G401.6 (cell line): ENCODE measurements at regions not wholly inside any gene's neighbourhood (a gene's known extent, or its start where the extent isn't known, plus 50 kb on each side); places are given as distances from the start of the nearest gene placed in this dataset.
"Not testable (repeated sequence)": the region's sequence is repeated elsewhere in the genome, so short reads cannot be mapped to it uniquely, and the experiment has no call there.

Experiments used
- FAIRE-seq: peaks from 2 replicates; lab custom pipeline; 2012; peaks lifted over from hg19 to GRCh38; lab: Jason Lieb, UNC

GRCh38 chr6:85278466-85279035 is 171.3 kb upstream of the NT5E start:
- no peak for FAIRE-seq

DNA sequence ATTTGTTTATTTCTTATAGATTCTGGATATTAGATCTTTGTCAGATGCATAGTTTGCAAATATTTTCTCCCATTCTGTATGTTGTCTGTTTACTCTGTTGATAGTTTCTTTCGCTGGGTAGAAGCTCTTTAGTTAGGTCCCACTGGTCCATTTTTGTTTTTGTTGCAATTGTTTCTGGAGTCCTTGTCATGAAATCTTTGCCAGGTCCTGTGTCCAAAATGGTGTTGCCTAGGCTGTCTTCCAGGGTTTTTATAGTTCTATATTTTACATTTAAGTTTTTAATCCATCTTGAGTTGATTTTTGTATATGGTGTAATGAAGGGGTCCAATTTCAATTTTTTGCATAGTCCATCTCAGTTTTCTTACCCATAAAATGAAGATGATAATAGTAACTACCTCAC is 173.9 kb upstream of the NT5E start:
- FAIRE-seq, result not testable (repeated sequence)

DNA sequence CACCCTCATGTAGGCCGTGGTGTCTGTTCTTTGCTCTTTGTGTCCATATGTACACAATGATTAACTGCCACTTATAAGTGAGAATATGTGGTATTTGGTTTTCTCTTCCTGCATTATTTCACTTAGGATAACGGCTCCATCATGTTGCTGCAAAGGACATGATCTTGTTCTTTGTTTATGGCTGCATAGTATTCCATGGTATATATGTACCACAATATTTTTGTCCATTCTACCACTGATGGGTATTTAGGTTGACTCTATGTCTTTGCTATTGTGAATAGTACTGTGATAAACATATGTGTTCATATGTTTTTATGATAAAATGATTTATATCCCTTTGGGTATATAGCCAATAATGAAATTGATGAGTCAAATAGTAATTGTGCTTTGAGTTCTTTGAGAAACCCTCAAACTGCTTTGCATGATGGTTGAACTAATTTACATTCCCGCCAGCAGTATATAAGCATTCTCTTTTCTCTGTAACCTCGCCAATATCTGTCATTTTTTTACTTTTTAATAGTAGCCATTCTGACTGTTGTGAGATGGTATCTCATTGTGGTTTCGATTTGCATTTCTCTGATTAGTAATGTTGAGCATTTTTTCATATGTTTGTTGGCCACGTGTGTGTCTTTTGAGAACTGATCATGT is 174.4 kb upstream of the NT5E start:
- FAIRE-seq, result no peak

- no peak for FAIRE-seq
These were observed 176.0 kb upstream of the NT5E start for GRCh38 chr6:85273870-85274269.

DNA sequence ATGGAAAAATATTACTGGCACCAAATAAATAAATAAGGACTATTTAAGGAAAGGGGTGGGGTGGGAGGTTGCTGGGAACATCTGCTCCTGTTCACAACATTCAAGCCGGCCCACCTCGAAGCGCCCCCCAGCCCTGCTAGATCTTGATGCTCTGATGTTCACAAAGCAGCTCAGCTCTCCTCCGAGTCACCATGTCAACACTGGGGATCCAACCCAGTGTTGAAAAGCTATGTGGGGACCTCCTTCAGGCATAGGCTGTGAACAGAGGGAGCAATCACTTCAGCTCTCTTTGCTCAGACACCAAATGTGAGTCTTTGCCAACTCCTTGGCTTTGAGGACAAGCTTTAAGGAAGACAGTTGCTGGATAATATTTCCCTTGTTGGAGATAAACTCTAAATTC is 176.8 kb upstream of the NT5E start:
- FAIRE-seq, result no peak

- FAIRE-seq, result no peak
These were observed 177.3 kb upstream of the NT5E start for GRCh38 chr6:85272592-85272991.

GRCh38 chr6:85262621-85263020 is 187.3 kb upstream of the NT5E start:
- FAIRE-seq, result no peak

GRCh38 chr6:85261271-85261670 is 188.6 kb upstream of the NT5E start:
- no peak for FAIRE-seq

DNA sequence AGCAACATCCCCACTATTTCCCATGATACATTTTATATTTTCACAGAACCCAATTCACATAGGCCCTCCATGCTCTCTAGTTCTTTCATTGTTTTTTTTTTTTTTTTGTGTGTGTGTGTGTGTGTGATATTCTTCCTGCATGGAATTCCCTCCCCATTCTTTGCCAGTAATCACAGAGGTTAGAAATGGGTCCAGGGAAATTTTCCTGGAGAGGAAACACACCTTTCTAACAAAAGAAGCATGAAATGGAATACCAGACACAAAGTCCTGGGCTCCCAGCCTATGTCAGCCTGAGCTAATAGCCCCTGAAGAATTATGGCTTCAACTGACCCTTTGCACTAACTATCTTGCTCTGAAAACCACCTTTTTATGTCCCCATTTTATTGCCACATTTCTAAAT is 194.2 kb upstream of the NT5E start:
- no peak for FAIRE-seq

DNA sequence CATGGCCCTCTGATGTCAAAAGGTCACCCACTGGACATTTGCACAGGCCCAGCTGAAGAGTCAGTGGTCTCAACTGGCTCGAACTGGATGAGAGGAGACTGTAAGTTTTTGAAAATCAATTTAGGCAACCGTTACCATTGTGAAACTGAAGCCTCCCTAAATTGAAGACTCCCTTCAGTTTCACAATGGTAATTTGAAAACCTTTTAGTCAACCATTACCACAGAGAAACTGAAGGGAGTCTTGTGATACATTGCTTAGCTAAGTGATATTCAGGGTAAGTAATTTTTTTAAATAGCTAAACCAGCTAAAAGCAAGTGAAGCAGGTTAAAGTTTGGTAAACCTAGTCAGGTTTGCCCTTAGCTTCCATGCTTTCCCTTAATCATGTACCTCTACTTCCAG is 197.3 kb upstream of the NT5E start:
- no peak for FAIRE-seq

DNA sequence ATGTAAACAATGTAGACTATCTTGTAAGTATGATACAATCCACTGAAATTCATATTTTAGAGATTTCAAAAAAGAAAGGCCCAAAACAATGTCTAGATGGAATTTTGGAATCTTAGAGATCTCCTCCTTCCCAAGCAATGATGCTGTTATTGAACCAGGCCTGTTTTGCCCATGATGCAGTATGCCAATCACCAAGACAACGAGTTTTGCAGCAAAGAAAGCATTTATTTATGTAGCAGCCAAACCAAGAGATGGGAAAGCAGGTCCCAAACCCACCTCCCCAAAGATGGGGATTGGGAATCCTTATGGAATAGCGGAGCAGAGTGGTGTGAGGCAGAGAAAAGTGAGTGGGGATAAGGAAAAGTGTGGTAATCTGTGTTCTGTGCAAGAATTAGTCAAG is 197.8 kb upstream of the NT5E start:
- no peak for FAIRE-seq

GRCh38 chr6:85251300-85251699 is 198.6 kb upstream of the NT5E start:
- no peak for FAIRE-seq

GRCh38 chr6:85250586-85251220 is 199.2 kb upstream of the NT5E start:
- FAIRE-seq, result no peak

- FAIRE-seq, result no peak
These were observed 204.9 kb upstream of the NT5E start for GRCh38 chr6:85245004-85245403.

- no peak for FAIRE-seq
These were observed 208.3 kb upstream of the NT5E start for GRCh38 chr6:85241498-85242052.

DNA sequence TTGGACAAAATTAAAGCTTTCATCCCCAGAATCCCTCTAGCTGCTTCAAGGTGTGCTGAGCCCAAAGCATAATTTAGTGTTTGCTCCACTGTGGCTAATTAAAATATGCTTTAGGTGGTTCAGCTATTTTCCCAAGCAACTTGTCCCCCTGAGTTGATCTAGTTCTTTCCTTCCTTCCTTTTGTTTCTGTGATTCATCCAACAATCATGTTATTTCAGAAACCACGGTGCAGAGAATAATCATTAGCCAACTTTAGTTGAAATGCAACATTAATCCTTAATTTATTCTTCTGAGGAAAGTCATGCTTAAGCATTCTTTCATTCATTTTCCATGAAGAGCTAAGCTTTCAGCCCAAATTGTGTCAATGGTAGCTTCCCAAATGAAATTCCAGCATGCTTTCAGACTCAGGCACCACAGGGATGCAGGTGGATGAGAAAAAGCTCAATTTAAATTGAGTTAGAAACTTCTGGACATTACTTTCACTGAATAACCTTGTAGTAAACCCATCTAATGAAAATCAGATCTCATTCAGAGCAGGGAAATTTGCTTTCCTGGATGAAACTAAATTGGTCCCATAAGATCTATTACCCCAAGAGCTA is 209.0 kb upstream of the NT5E start:
- FAIRE-seq, result no peak

DNA sequence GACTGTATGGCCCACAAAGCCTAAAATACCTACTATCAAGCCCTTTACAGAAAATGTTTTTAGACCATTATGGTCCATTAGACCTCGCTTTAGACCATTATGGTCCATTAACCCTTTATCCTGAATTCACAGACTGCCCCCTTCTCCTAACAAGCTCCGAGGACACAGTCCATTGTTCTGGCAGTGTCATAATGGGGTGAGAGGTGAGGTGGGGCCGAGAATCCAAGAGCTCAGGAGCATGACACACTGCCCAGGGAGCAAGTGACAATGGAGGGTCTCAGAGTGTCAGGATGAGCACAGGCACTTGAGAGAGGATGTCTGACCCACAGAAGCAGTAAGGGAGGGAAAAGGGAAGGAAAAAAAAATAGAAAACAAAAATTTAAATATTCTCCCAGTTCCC is 212.4 kb upstream of the NT5E start:
- FAIRE-seq, result no peak

DNA sequence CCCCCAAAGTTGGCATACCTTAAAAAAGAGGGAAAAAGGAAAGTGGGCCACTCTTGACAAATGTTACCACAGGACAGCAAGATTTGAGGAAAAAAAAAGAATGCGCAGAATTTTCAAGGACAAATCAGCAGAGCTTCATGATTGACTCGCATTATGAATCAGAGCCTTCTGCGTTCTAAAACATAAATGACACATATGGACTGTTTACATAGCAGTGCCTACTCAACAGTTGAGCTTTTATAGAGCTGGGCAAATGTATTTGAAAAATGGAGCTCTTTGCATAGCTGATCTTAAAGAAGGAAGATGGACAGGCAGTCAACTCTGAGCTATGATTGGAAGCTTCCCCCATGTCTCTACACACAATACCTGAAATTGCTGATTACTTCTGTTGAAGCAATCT is 213.2 kb upstream of the NT5E start:
- no peak for FAIRE-seq

DNA sequence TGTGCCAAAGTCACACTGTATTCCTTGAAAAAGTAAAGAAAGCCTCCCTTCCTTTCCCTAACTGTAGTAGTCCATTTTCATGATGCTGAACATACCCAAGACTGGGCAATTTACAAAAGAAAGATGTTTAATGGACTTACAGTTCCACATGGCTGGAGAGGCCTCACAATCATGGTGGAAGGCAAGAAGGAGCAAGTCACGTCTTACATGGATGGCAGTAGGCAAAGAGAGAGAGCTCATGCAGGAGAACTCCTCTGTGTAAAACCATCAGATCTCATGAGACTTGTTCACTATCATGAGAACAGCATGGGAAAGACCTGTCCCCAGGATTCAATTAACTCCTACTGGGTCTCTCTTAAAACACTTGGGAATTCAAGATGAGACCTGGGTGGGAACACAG is 222.5 kb upstream of the NT5E start:
- FAIRE-seq, result not testable (repeated sequence)

DNA sequence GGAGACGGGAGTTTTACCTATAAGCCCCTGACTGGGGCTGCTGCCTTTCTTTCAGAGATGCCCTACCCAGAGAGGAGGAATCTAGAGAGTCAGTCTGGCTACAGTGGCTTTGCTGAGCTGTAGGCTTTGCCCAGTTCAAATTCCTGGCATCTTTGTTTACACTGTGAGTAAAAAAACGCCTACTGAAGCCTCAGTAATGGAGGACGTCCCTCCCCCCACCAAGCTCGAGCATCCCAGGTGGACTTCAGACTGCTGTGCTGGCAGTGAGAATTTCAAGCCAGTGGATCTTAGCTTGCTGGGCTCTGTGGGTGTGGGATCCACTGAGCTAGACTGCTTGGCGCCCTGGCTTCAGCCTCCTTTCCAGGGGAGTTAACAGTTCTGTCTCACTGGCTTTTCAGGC is 237.1 kb upstream of the NT5E start:
- not testable (repeated sequence) for FAIRE-seq

GRCh38 chr6:85195243-85195642 is 254.6 kb upstream of the NT5E start:
- no peak for FAIRE-seq

GRCh38 chr6:85193339-85193738 is 256.5 kb upstream of the NT5E start:
- no peak for FAIRE-seq

DNA sequence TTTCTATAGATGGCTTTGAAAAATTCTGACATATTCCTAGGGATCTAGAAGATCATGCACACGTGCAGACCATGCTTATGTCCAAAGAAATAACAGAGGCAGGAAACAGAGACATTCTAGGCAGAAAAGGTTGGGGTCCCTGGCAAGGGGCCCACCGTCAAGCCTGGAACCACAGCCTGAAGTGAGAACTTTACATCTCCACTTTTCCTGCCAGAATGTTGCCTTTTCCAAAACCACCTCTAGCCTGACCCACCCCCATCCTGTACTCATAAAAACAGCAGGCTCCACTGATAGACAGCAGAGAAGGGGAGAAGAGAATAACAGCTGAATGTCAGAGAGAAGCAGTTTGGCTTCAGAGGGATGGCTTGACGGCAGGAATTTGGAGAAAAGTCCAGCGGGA is 257.3 kb upstream of the NT5E start:
- FAIRE-seq, result no peak
